GM21717 (cell line): ENCODE measurements at regions not wholly inside any gene's neighbourhood (a gene's known extent, or its start where the extent isn't known, plus 50 kb on each side); places are given as distances from the start of the nearest gene placed in this dataset.

Source experiments
- ATAC-seq: cut with Tn5 transposase; IDR thresholded peaks from one replicate; pipeline ENCODE4 v1.9.1; 2021; ENCODE audit warnings: mild to moderate bottlenecking, moderate library complexity; ENCODE audit not compliant: unreplicated experiment

DNA sequence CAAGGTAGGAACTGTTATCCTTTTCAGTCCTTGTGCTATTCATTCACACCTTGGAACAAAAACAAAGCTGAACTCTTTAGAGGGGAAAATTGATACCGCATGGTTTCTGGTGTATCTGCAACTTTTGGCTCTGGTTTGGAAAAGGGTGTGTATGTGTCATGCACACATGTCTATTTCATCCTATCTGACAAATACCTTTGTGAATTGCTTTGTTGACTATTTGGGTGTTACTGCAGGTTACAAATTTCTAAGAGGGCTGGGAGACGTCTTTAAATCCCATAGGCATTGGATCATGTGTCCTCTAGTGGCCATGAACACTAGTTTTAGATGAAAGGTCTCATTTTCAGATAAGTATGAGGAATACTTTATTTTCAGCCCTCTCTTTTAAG lies 59.9 kb upstream of the IFNG-AS1 start:
- no peak for ATAC-seq

- ATAC-seq = no peak
These were observed 51.4 kb upstream of the IFNG-AS1 start for GRCh38 chr12:67937822-67938221.
